CD4-positive, alpha-beta T cell treated with Interleukin-6 for 4 hours (primary cell): ENCODE measurements at regions not wholly inside any gene's neighbourhood (a gene's known extent, or its start where the extent isn't known, plus 50 kb on each side); places are given as distances from the start of the nearest gene placed in this dataset.
"Not testable (repeated sequence)": the region's sequence is repeated elsewhere in the genome, so short reads cannot be mapped to it uniquely, and the experiment has no call there.

Source experiments
- DNase-seq: peaks from one replicate; pipeline ENCODE4 v3.0.0-alpha.2; 2020; ENCODE audit warnings: mixed read lengths

DNA sequence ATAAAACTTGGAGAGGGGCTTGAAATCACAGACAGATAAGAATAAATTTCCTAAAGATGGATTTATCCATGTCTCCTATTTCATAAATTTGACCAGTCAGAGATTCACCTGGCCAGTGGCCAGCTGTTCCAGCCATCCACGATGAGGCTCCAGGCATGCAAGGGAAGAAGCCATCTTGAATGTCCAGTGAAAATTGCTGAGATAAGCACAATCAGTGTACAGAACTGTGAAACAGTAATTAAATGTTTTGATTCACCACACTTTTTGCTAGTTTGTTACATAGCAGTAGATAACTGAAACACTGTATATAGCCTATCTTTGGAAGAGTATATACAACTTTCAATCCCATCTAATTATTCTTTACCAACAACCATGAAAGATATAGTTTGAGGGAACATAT lies 163.5 kb downstream of the HINT1 start:
- no peak for DNase-seq

GRCh38 chr5:131000289-131000688 lies 164.8 kb downstream of the HINT1 start:
- DNase-seq, result no peak

GRCh38 chr5:130996720-130997119 lies 168.3 kb downstream of the HINT1 start:
- not testable (repeated sequence) for DNase-seq

- no peak for DNase-seq
Measured at GRCh38 chr5:130995851-130996250, 169.2 kb downstream of the HINT1 start.

- DNase-seq, result no peak
Measured at GRCh38 chr5:130995254-130995515, 169.9 kb downstream of the HINT1 start.

GRCh38 chr5:130994496-130995253 lies 170.4 kb downstream of the HINT1 start:
- no peak for DNase-seq

GRCh38 chr5:130992621-130993020 lies 172.4 kb downstream of the HINT1 start:
- no peak for DNase-seq

GRCh38 chr5:130992095-130992494 lies 173.0 kb downstream of the HINT1 start:
- DNase-seq, result no peak

- DNase-seq, result no peak
Measured at GRCh38 chr5:130985776-130986175, 179.3 kb downstream of the HINT1 start.

GRCh38 chr5:130981663-130982062 lies 183.4 kb downstream of the HINT1 start:
- DNase-seq, result no peak

GRCh38 chr5:130978475-130978874 lies 186.6 kb downstream of the HINT1 start:
- no peak for DNase-seq

- no peak for DNase-seq
Measured at GRCh38 chr5:130976493-130976892, 188.6 kb downstream of the HINT1 start.

GRCh38 chr5:130975847-130976246 lies 189.2 kb downstream of the HINT1 start:
- DNase-seq, result no peak

DNA sequence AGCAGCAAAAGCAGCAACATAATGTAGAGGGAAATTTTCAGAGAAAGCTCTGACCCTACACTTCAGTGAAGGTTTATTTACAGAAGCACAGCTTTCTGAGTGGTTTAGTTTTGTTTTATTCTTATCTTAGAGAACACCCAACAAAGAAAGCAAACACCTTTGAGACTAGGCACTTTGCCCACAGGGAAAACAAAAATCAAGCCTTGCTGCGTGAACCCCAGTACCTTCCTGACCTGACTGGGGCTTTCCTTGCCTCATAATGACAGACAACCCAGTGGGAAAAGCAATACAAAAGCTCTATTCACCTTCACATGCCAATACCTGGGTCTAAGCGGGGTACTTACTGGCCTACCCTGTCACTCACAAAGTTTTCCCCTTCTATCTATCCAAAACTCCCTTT lies 189.8 kb downstream of the HINT1 start:
- no peak for DNase-seq

- no peak for DNase-seq
Measured at GRCh38 chr5:130974021-130974683, 190.9 kb downstream of the HINT1 start.

DNA sequence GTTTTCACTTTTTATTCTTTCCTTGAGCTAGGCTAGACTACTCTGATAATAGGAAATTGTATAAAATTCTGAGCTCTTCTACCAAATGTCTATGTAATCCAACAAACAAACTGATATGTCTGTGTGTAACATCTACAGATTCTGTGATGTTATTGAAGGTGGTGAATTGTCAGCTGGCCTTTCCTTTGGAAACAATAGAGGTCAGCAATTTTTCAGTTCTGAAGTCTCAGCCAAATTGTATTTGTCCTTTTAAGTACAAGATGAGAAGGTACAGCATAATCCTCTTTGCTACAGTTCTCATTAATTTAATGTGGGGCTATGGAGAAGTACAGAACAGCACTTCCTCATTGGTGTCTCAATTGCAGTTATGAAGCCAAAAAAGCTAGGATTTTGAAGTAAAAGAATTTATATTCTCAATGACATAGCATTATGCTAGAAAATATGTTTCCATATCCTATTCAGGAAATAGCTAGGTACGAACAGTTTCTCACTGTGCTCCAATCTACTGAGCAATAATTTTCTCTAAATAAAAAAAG lies 198.0 kb downstream of the HINT1 start:
- DNase-seq, result no peak

DNA sequence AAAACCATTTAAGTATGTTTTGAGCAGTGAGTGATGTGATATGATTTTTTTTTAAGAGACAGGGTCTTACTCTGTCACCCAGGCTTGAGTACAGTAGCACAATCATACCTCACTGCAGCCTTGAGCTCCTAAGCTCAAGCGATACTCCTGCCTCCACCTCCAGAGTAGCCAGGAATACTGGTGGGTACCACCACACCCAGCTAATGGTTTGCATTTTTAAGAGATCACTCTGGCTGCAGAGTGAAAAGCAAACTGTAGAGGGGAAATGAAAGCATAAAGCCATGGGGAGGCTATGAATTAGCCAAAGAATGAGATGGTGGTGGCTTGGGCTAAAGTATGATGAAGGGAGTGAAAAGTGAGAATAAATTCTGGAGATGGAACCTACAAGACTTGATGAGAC lies 199.1 kb downstream of the HINT1 start:
- no peak for DNase-seq

GRCh38 chr5:130965360-130965759 lies 199.7 kb downstream of the HINT1 start:
- no peak for DNase-seq

- no peak for DNase-seq
Measured at GRCh38 chr5:130964231-130965202, 200.5 kb downstream of the HINT1 start.

DNA sequence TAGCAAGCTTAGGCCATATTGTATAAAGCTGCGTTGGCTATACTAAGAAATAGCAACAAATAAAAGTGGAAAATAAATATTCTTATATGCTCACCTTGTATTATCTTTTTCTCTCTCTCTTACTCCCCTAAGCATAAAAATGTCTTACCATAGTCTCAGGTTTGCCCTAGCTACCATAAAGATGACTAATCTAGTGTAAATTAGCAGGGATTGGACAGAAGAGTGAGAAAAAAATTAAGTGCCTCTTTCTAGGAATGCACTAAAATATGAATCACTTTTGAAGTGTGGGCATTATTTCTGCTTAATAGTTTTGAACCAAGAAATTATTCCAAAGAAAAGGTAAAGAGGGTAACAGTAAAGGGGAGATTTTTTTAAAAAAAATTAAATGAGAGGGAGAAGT lies 201.3 kb downstream of the HINT1 start:
- no peak for DNase-seq

GRCh38 chr5:130957151-130957550 lies 207.9 kb downstream of the HINT1 start:
- no peak for DNase-seq

- no peak for DNase-seq
Measured at GRCh38 chr5:130955041-130955440, 210.0 kb downstream of the HINT1 start.

GRCh38 chr5:130954336-130954735 lies 210.7 kb downstream of the HINT1 start:
- no peak for DNase-seq
